K562 (cell line): ENCODE measurements at regions not wholly inside any gene's neighbourhood (a gene's known extent, or its start where the extent isn't known, plus 50 kb on each side); places are given as distances from the start of the nearest gene placed in this dataset.

Source experiments
- ATAC-seq: fragments of 200-7000 bp; cut with Tn5 transposase; 3 replicates; pipeline ENCODE4 v1.9.1; 2020; ENCODE audit warnings: moderate library complexity
- BruUV-seq: library from RNA; stranded (reverse); fragments of 400-500 nt; replicated peaks from 2 replicates; lab custom pipeline; 2021; lab: Mats Ljungman, UMichigan
- CTCF ChIA-PET: fragments of 300-600 bp; formaldehyde crosslinking; extraction: SDS; loops from one replicate; lab custom pipeline; 2021; ENCODE audit warnings: low intra/inter-chr PET ratio; lab: Yijun Ruan, JAX
- POLR2A ChIA-PET: fragments of 300-600, 350-650 bp; sonication (Branson Sonifier 250); formaldehyde crosslinking; extraction: SDS; loops from one replicate; lab custom pipeline; 2021; ENCODE audit warnings: antibody characterized with exemption, inconsistent platforms; lab: Yijun Ruan, JAX
- DNase-seq, 4 experiments: peaks; one replicate each; pipeline versions ENCODE4 v3.0.0 to v3.0.0-alpha.2; 2011 to 2018; ENCODE audit warnings: low spot score in 3 of 4, mixed read lengths in 3 of 4; ENCODE audit errors: extremely low read depth in 1 of 4
- FAIRE-seq: peaks from 2 replicates; lab custom pipeline; 2011; peaks lifted over from hg19 to GRCh38; lab: Jason Lieb, UNC
- H2AFZ ChIP-seq: 2 replicates; pipeline ENCODE4 v1.6.0; 2011; ENCODE audit warnings: low read depth, low read length, control low read depth, inconsistent platforms
- H3K27ac ChIP-seq: fragments of 200-600 bp; 3 replicates; pipeline ENCODE4 v1.8.0; 2011; ENCODE audit warnings: low read depth, mild to moderate bottlenecking, control low read depth, inconsistent platforms, low read length, moderate library complexity, mixed read lengths; ENCODE audit errors: extremely low read depth
- H3K27me3 ChIP-seq, 2 experiments: fragments of 300-600 bp in 1 of 2; 2 replicates in 1 of 2; 3 replicates in 1 of 2; pipeline versions ENCODE4 v1.6.0 to v1.8.0; 2011; ENCODE audit warnings: inconsistent platforms in 2 of 2, low read length in 2 of 2, mild to moderate bottlenecking in 1 of 2, mixed read lengths in 1 of 2, moderate library complexity in 1 of 2; ENCODE audit not compliant: control insufficient read depth in 2 of 2, insufficient read depth in 2 of 2
- H3K36me3 ChIP-seq: fragments of 300-600 bp; 3 replicates; pipeline ENCODE4 v1.8.0; 2011; ENCODE audit warnings: mild to moderate bottlenecking, low read length, inconsistent platforms; ENCODE audit not compliant: control insufficient read depth, insufficient read depth
- H3K4me1 ChIP-seq, 2 experiments: fragments of 200-600 bp in 1 of 2; replicated peaks in 1 of 2; 2 replicates in 1 of 2; 3 replicates in 1 of 2; pipeline versions ENCODE4 v1.5.1 to v1.8.0; 2011; ENCODE audit warnings: inconsistent platforms in 2 of 2, low read length in 2 of 2, mild to moderate bottlenecking in 1 of 2, mixed read lengths in 1 of 2, moderate library complexity in 1 of 2; ENCODE audit not compliant: control insufficient read depth in 2 of 2, insufficient read depth in 2 of 2
- H3K4me2 ChIP-seq: 2 replicates; pipeline ENCODE4 v1.6.1; 2011; ENCODE audit warnings: low read length, control low read depth, inconsistent platforms, mixed read lengths; ENCODE audit not compliant: insufficient read depth
- H3K4me3 ChIP-seq: fragments of 200-600 bp; sonication (generic), shearing (Covaris generic); 2 replicates; pipeline ENCODE4 v1.5.1; 2016; ENCODE audit warnings: control low read depth, inconsistent platforms
- H3K79me2 ChIP-seq: fragments of 200-600 bp; 3 replicates; pipeline ENCODE4 v1.8.0; 2011; ENCODE audit warnings: low read length, inconsistent platforms; ENCODE audit not compliant: control insufficient read depth, insufficient read depth
- H3K9ac ChIP-seq, 2 experiments: 2 replicates each; pipeline versions ENCODE4 v1.6.0 to v1.6.1; 2011; ENCODE audit warnings: low read depth in 2 of 2, low read length in 2 of 2, control low read depth in 1 of 2, inconsistent platforms in 1 of 2, mild to moderate bottlenecking in 1 of 2, mixed read lengths in 1 of 2; ENCODE audit not compliant: insufficient read depth in 1 of 2
- H3K9me1 ChIP-seq: one replicate; pipeline ENCODE4 v1.6.0; 2011; ENCODE audit warnings: inconsistent platforms, mild to moderate bottlenecking, low read length, moderate library complexity; ENCODE audit not compliant: control insufficient read depth, insufficient read depth
- H3K9me3 ChIP-seq: replicated peaks from 2 replicates; pipeline ENCODE4 v1.5.1; 2011; ENCODE audit warnings: low read depth, low read length, inconsistent platforms; ENCODE audit not compliant: control insufficient read depth, insufficient read depth
- H4K20me1 ChIP-seq: replicated peaks from 2 replicates; pipeline ENCODE4 v1.6.1; 2011; ENCODE audit warnings: low read length, inconsistent platforms, mixed read lengths; ENCODE audit not compliant: control insufficient read depth, insufficient read depth
- CAMTA2 ChIP-seq: fragments of 250-450 bp; sonication (Bioruptor Pico); conservative IDR thresholded peaks from 2 replicates; pipeline ENCODE4 v1.5.1; 2022
- ERF ChIP-seq: fragments of 450-650 bp; formaldehyde crosslinking; IDR thresholded peaks from 2 replicates; pipeline ENCODE4 v1.4.0; 2020; ENCODE audit warnings: mild to moderate bottlenecking, mixed read lengths
- PHF8 ChIP-seq: fragments of 200-600 bp; sonication (generic); IDR thresholded peaks from 2 replicates; pipeline ENCODE4 v1.6.1; 2012; ENCODE audit warnings: mixed run types, mild to moderate bottlenecking, inconsistent platforms, low read length, moderate library complexity, borderline replicate concordance
- ZEB2 ChIP-seq: fragments of 450-650 bp; IDR thresholded peaks from 2 replicates; pipeline ENCODE4 v1.6.1; 2016
- WGBS: fragments of 100-300 bp; shearing (Covaris generic); methylation state at CpG from one replicate; pipeline ENCODE4 v1.1.6; 2016; ENCODE audit warnings: low coverage, mixed read lengths; ENCODE audit not compliant: insufficient coverage; ENCODE audit errors: missing lambda C conversion rate; 5-methylcytosine and 5-hydroxymethylcytosine counted together
- in situ Hi-C: fragments of 300-500 bp; cut with MboI; formaldehyde crosslinking; loops from 4 replicates; pipeline ENCODE4 v1.15.0; 2018; ENCODE audit warnings: inconsistent platforms, mixed read lengths
- intact Hi-C: fragments of 100-400 bp; cut with micrococcal nuclease; formaldehyde crosslinking; loops from 2 replicates; pipeline ENCODE4 v1.14.2; 2022
- TF ChIP-seq, protein P1 (sequence below): sonication (generic); formaldehyde crosslinking; IDR thresholded peaks from 2 replicates; pipeline ENCODE4 v1.8.0; 2023; ENCODE audit warnings: missing genetic modification reagents, mild to moderate bottlenecking, borderline replicate concordance

DNA sequence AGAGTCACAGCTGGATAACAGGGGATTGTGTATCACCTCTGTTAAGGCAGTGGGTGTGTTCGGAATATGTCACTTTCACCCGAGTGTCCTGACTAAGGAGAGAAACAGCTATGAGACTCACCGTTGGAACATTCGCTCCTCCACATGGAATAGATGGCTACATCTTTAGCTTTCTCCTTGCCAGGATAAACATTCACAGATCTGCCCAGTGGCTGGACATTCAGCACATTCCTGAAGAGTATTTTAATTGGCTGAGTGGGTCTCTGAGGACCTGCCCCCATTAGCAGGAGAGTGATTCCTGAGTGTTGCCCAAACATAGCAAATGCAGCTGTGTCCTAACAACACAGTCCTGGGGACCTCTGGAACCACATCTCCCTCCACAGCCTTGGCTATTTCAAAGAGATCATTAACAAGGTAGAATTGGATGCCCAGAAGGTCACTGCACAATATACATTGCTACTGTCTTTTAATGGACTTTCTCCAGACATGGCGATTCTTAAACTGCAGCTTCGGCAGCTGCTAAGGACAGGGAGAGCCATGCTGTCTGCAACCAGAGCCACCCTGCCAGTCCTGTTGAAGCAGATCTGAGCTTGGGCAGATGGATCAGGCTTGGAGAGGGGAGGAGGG lies 435.0 kb upstream of the CADM1 start:
- H3K4me1 ChIP-seq, result no peaks in the 10 kb centered on the region
- no peaks in the 10 kb centered on the region for H3K27me3 ChIP-seq
- CTCF ChIA-PET, result no interaction called here
- intact Hi-C loops, result no loop called here
- H3K4me3 ChIP-seq, result no peak overlapping the region
- no peaks in the 10 kb centered on the region for H3K9me1 ChIP-seq
- no peak overlapping the region for H2AFZ ChIP-seq
- in situ Hi-C loops, result no loop called here
- H3K27ac ChIP-seq, result no peak overlapping the region
- TF ChIP-seq ERF (no peak), CAMTA2 (CRISPR knock-in tag) (no peak), PHF8 (no peak), ZEB2 (no peak)
- TF ChIP-seq, protein P1, sequence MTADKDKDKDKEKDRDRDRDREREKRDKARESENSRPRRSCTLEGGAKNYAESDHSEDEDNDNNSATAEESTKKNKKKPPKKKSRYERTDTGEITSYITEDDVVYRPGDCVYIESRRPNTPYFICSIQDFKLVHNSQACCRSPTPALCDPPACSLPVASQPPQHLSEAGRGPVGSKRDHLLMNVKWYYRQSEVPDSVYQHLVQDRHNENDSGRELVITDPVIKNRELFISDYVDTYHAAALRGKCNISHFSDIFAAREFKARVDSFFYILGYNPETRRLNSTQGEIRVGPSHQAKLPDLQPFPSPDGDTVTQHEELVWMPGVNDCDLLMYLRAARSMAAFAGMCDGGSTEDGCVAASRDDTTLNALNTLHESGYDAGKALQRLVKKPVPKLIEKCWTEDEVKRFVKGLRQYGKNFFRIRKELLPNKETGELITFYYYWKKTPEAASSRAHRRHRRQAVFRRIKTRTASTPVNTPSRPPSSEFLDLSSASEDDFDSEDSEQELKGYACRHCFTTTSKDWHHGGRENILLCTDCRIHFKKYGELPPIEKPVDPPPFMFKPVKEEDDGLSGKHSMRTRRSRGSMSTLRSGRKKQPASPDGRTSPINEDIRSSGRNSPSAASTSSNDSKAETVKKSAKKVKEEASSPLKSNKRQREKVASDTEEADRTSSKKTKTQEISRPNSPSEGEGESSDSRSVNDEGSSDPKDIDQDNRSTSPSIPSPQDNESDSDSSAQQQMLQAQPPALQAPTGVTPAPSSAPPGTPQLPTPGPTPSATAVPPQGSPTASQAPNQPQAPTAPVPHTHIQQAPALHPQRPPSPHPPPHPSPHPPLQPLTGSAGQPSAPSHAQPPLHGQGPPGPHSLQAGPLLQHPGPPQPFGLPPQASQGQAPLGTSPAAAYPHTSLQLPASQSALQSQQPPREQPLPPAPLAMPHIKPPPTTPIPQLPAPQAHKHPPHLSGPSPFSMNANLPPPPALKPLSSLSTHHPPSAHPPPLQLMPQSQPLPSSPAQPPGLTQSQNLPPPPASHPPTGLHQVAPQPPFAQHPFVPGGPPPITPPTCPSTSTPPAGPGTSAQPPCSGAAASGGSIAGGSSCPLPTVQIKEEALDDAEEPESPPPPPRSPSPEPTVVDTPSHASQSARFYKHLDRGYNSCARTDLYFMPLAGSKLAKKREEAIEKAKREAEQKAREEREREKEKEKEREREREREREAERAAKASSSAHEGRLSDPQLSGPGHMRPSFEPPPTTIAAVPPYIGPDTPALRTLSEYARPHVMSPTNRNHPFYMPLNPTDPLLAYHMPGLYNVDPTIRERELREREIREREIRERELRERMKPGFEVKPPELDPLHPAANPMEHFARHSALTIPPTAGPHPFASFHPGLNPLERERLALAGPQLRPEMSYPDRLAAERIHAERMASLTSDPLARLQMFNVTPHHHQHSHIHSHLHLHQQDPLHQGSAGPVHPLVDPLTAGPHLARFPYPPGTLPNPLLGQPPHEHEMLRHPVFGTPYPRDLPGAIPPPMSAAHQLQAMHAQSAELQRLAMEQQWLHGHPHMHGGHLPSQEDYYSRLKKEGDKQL (CRISPR knock-in tag), result no peak
- H3K9me3 ChIP-seq, result no peaks in the 10 kb centered on the region
- no peak for DNase-seq
- H3K4me2 ChIP-seq, result no peak overlapping the region
- H3K9ac ChIP-seq, result no peak overlapping the region
- H4K20me1 ChIP-seq, result peaks cover 5% of the 10 kb centered on the region; the same call in 1 of the 2 replicates
- no peak for ATAC-seq
- POLR2A ChIA-PET, result interaction anchor here (1.2 kb wide), 1 partner anchor 10 kb away, joined by 3 read pairs; no protein-coding TSS in a partner anchor
- no peaks in the 10 kb centered on the region for H3K79me2 ChIP-seq
- WGBS, result 0% methylated on average over 6 of the region's 6 CpGs
- FAIRE-seq, result no peak
- no TSS peak for BruUV-seq
- no peaks in the 10 kb centered on the region for H3K36me3 ChIP-seq
